ENCODE measurements at regions not wholly inside any gene's neighbourhood (a gene's known extent, or its start where the extent isn't known, plus 50 kb on each side); places are given as distances from the start of the nearest gene placed in this dataset.
"Not testable (repeated sequence)": the region's sequence is repeated elsewhere in the genome, so short reads cannot be mapped to it uniquely, and the experiment has no call there.

DNA sequence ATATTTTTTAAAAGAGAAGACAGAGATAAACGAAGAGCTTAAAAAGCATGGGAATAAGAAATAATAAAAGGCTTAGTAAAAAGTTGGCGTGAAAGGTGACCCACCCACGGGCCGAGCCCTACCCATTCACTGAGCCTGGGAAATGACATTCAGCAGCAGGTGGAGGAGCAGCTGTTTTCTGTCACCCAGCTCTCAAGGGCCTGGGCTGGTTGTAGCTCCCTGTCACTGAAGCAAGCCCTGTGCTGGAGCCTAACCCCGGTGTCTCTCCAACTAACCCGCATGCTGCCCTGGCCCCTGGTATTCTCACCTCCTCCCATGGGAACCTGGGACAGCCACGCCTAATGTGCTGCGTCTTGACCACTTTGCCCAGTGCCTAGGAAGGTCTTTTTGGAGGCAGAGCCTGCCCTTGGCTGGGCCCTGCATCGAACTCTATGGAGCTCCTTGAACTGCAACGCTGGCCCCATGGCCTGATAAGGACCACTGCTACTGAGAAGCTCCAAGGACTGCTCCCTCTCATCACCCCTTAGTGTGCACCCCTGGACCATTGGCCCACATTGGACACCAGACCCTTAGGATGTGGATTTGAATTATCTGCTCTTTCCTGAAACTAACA is 68.8 kb upstream of the IYD start:
- DNase-seq: no peak

DNA sequence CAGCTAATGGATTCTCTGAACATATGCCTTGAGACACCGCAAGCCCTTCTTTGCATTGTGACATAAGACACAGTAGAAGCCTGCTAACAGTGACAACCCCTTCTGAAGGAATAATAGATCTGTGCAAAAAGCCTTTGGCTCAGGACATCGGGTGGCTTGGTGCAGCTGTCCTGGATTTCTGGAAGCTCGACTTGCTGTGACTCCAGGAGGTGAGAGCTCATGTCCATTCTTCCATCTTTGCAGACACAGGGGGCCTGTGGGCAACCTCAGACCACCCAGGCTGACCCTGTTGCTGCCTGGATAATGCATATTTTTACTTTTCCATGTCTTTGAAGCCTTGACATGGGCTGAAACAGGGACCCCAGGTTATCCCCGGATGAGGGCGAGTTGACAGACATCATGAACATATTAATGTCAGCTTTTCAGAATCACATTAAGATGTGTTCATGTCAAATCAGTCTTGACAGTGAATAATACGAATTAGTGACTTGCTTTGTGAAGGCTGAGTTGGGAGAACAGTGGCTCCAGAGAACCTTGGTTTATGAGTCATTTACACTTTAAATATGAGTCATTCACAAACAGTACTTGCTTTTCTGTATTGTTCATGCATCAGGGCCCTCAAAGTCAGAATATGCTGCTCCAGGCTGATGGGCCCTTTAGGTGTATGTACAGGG is 66.8 kb upstream of the IYD start:
- peak in 1 of 2 experiments; percentile 17 for DNase-seq

DNA sequence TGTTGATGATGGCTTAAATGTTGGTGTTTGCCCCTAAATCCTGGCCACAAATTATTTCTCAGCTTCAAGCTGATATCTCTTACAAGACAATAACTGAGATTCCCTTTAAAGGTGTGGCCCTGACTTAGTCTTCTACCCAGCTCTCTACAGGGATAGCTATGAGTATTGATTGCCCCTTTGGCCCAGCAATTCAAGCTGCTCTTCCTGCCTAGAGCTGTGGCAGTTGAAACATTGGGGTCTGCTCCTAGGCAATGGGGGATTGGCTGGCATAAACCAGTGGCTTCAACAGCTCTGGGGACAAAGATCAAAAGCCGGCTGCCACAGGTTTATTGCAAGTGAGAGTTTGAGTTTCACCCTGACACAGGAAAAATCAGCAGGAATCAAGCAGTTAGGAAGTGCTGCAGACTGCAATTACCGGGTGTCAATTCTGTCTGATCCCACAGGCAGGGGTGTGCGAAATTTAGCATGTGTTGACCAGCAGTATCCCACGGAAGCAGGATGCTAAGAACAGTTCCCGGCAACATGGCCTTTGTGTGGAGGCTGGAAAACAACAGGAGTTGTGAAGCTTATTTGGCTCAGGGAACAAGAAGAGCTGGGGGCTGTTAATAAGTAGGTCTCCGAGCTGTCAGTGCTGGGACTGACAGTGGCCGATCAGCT is 66.2 kb upstream of the IYD start:
- DNase-seq: no peak

DNA sequence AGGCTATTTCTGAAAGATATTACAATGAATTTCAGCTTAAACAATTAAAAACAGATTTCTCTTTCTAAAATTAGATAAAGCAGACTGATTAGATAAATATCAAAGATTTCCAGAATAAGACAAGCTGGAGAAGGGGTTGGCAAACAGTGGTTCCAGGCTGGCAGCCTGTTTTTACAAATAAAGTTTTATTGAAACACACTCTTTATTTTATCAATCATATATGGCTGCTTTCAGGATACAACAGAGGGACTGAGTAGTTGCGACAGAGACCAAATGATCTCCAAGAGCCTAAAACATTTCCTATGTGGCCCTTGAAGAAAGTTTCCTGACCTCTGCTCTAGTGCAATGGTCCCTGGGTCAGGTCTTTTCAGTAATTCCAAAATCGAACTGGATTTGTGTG is 65.6 kb upstream of the IYD start:
- no peak for DNase-seq

DNA sequence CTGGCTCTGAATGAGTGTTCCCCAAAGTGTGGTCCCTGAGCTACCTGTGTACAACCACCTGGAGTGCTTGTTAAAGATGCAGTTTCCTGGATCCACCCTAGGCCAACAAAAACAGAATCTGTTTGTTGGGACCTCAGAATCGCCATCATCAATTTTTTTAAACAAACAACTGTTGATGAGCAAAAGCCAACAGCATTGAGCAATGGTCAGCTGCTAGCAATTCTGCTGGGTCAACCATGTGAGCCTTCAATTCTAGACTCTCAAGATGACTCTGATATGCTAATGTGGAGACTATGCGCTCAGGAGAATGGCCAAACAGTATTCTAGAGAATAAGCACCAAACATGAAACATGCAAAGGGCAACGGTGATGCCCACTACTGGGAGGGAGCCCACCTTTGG is 64.4 kb upstream of the IYD start:
- DNase-seq: no peak

DNA sequence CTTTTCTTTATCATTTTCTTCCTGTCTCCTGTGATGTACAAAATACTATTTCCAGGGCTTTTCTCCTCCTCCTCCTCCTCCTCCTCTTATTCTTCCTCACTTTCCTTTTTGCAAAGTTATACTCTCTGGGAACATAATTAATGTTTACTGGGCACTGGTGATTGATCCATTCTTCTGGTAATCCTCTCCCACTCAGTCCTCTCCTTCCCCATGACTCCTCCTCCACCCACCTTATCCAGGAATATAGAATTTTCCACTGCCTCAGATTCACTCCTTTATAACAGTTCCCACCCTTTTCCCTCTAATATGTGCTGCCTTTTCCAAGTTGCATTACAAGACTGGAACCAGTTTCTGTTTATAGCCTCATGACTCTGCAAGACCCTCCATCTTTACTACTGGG is 62.5 kb upstream of the IYD start:
- no peak for DNase-seq

DNA sequence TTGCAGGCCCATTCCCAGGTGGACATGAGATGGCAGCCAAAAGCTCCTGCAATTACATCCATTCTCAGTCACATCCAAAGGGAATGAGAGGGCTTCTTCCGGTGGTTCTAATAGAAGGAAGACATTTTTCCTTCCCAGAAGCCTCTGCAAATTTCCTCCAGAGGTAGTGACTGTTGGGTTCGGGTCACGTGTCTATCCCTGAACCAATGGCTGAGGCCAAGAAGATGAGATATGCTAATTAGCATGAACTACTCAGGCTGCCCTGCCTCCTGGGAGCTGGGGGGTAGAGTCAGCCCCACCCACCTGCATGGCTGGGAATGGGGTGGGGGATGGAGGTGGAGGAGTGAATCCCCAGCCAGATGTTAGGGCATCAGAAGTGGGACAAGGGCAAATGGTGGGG is 61.3 kb upstream of the IYD start:
- DNase-seq: no peak

DNA sequence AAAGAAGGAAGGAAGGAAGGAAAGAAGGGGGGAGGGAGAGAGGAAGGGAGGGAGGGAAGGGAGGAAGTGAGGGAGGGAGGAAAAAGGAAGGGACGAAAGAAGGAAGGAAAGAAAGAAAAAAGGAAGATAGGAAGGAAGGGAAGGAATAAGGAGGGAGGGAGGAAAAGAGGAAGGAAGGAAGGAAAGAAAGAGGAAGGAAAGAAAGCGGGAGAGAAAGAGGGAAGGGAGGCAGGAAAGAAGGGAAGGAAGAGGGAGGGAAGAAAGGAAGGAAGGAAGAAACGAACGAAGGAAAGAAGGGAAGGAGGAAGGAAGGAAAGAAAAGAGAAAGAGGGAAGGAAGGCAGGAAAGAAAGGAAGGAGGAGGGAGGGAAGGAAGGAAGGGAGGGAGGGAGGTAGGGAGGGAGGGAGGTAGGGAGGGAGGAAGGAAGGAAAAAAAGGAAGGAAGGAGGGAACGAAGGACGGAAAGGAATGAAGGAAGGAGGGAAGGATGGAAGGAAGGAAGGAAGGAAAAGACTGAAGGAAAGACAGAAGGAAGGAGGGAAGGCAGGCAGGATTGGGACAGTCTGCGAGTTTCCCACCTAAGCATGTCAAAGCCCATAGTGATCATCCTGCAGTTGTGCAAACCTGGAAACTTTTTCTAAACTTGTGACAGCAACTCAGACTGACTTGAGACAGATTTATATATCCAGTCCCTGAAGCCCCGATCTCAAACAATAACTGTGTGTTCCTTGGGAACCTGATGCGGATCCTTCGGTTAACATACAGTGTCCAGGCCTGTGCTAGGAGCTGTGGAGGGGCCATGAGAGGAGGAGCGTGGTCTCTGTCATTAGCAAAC is 59.8 kb upstream of the IYD start:
- DNase-seq: no peak

DNA sequence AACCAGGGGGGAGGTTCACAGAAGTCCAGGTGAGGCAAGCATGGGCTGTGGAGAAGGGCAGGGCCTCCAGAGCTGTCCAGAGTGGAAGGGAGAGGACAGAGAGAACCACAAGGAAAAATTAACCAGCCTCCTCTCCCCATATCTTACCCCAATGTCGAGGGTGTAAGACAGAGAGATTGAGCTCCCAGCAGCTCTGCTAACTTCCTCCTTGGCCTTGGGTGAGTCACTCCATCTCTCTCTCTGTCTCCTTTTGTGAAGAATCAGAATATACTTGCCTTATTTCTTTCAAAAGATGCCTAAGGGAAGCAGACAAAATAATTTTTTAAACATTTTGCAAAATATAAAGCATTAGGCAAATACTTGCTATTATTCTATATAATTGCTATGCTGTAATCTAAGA is 58.3 kb upstream of the IYD start:
- no peak for DNase-seq

DNA sequence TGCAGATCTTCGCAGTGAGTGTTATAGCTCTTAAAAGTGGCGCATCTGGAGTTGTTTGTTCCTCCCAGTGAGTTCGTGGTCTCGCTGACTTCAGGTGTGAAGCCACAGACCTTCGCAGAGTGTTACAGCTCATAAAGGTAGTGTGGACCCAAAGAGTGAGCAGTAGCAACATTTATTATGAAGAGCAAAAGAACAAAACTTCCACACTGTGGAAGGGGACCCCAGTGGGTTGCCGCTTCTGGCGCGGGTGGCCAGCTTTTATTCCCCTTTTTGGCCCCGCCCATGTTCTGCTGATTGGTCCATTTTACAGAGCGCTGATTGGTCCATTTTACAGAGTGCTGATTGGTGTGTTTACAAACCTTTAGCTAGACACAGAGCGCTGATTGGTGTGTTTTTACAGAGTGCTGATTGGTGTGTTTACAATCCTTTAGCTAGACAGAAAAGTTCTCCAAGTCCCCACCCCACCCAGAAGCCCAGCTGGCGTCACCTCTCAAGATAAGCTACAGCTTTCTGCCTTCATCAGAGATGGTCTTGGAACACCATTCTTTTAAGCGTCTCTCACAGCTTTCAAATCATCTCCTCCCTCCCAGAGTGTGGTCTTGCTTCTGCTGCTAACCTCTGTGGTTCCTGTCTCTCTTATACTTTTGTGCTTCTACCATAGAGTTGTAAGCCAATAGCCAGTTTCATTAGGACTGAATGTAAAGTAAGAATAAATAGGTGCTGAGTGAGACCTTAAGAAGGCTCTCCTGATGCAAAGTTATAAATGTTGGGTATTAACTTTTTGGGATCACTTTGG is 57.5 kb upstream of the IYD start:
- DNase-seq: not testable (repeated sequence)

DNA sequence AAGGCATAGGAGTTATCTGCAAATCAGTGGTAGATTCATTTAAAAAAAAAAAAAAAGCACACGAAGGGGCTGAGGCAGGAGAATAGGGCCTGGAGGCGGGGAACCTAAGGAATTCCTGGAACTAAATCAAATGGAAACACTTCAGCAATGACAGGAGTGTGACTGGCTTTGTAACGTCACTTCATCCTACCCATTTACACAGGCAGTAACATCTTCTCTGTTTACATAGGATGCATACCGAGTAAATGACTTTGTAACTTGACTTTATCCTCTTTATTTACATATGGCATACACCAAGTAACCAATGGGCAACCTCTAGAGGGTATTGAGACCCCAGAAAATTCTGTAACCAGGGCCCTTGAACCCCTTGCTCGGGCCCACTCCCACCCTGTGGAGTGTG is 56.4 kb upstream of the IYD start:
- DNase-seq: no peak

DNA sequence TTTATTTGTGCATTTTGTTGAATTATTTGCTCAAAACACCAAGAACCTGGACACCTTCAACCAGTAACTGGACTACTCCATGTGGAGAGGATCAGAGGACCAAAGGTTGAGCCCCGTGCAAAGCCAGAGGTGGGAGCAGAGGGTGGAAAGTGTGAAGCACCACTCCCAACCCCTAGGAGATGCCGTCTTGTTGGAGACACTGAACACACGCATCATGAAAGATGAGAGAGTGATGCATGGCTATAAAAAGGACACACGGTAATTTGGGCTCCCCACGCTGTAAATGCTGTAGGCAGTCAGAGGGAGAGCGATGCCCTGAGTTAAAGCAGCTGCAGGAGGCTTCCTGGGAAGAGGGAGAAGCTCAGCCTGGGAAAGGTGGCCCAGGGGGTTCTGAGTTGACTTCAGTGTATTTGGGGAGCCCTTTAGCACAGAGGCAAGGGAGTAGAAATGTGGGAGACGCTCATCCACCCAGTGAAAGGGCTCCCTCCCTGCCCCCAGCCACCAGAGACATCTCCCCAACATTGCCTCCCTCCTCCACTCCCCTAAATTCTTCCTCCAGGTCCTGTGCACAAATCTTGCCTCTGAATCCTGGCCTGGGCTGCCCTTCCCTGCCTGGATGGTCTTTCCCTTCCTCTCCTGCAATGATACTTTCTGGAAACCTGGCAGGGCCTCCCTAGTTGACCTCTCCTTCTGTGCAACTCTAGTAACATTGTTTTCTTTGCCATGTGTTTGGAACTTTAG is 55.8 kb upstream of the IYD start:
- DNase-seq: no peak

DNA sequence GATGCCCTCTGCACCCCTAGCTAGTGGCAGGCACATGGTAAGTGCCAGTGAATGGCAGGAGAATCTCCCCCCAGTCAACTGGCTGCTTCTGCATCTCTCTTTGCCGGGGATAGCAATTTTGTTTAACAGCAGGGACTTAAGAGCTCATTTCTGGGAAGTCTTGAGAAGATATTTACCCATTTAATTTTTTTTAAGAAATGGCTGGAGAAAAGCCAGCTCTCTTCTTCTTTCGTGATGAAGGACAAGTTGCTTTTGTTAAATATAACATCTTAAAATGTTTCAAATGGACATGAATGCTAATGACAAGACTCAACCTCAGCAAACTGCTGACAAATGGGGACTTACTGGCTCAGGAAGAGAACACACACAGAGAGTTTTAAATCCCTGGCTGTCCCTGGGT is 55.0 kb upstream of the IYD start:
- DNase-seq: no peak

DNA sequence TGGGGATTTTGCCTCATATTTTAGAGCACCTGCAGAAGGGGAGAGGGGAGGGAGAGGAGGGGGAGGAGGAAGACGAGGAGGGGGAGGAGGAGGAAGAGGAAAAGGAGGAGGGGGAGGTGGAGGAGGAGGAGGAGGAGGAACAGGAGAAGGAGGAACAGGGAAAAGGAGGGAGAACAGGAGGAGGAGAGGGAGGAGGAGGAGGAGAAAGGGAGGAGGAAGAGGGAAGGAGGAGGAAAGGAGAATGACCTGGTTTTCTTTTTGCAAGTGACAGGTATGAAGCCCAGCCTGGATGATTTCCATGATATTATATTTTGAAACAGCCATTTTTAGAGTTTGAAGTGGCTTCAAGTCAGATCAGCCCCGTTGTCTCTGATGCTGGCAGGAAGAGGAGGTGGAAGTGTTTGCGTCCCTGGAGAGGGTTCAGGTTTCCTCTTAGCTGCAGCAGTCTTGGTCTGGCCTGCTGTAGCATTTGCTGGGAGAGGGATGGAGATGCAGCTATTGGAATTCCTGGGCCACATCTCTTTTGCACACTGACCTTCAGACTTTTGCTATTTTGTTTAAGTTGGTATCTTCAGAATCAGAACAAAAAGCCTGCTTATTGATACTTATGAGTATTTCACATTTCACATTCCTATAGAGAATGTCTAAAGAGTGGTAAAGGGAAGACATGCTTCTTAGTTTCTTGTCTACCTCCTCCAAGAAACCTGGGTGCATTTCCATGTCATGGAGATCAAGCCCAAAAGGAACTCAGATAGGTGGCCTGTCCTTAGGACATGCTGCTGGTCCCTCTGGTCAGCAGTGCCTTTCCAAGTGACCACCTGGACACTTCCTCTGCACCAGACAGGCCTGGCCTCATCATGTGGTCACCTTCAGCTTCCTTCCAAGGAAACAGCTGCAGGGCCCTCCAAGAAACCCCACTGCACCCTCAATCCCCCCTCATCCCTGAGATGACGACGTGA is 54.3 kb upstream of the IYD start:
- DNase-seq: no peak

DNA sequence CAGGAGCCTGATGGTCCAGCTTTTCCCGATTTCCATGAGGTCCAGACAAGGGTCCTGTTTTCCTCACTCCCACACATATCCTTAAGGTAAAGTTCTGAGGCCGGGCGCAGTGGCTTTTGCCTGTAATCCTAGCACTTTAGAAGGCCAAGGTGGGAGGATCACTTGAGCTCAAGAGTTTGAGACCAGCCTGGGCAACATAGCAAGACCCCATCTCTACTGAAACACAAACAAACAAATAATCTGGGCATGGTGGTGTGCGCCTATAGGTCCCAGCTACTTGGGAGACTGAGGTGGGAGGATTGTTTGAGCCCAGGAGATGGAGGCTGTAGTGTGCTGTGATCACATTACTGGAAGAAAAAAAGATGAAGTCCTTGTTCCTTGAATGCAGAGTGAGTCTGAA is 53.2 kb upstream of the IYD start:
- DNase-seq: no peak

DNA sequence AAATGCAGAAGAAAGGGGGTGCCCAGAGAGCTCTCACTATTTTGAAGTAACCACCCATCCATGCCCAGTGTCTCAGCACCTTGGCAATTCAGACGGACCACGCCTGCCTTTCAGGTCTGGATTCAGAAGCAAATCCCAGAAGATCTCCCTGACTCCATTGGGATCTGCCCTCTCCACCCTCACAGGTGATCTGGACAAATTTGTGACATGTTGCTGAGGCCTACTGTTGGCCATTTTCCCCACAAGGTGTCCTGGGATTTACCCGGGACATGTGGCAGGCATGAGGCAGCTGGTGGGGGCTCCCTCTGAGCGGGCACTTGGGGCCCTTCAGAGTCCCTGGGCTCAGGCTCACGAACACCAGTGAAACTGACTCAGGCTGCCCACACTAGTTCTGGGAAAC is 51.9 kb upstream of the IYD start:
- DNase-seq: no peak

All from SW 1271 (cell line).